ENCODE measurements at regions not wholly inside any gene's neighbourhood (a gene's known extent, or its start where the extent isn't known, plus 50 kb on each side); places are given as distances from the start of the nearest gene placed in this dataset.
A peak's percentile ranks its signal among the peaks of the same experiment; 100 is the strongest.

DNA sequence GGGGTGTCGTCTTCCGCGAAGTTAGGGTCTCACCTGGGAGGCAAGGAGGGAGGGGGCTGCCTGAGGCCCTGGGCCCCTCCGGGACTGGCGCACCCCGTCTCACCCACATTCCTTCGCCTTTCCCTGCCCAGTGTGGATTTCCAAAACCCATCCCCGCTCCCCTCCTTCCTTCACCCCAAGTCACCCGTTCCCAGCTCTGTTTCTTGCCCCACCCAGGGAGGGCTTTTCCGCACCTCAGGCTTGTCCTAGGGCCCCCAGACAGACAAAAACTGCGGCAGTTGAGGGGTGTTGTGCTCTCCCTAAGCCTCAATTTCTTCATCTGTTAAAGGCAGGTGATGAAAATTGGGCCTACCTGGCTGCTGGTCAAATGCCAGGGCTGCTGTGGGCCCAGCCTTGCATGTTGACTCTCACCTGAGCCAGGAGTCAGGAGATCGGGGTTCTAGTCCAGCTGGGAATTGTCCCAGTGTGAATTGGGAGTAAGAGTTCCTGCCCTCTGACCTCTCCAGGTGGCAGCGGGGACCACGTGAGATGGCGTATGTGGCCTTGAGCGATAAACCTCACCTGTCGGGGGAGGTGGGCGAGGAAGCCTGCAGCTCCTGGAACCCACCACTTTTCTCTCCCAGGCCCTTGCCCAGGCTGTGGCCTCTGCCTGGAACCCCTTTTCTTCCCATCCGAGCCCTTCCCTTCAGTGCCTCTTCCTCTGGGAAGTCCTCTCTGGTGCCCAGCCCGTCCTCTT lies 143.4 kb upstream of the IER5L start:
- Histone ChIP-seq H3K4me3 (ENCODE audit: low read depth in 1 of 3, low read length in 3 of 3) (peak overlapping the region in 1 of 3 donors; percentile 34), H3K4me1 (ENCODE audit: control insufficient read depth in 4 of 4, insufficient read depth in 4 of 4, low read length in 3 of 4) (peaks cover 7 to 32% (median 25%) of the 10 kb centered on the region in 4 donors), H3K9me3 (ENCODE audit: control insufficient read depth in 4 of 4, low read length in 3 of 4) (no peaks in the 10 kb centered on the region), H3K36me3 (ENCODE audit: control insufficient read depth in 4 of 4, insufficient read depth in 3 of 4, low read depth in 1 of 4, low read length in 3 of 4) (no peaks in the 10 kb centered on the region), H3K27ac (ENCODE audit: low read depth in 1 of 2, low read length in 2 of 2) (peak overlapping the region; percentile 57 to 77), H3K9ac (ENCODE audit: low read depth in 1 of 2, low read length in 2 of 2) (peak overlapping the region; percentile 3 to 15), H3K27me3 (ENCODE audit: control insufficient read depth in 4 of 4, insufficient read depth in 4 of 4, low read length in 3 of 4) (no peaks in the 10 kb centered on the region)
- no peak for DNase-seq (ENCODE audit: low spot score)
- 75% methylated on average over 20 of the region's 20 CpGs for WGBS
- TF ChIP-seq NR2F2 (IDR thresholded peaks at IDR 0.05) (peak; percentile 50), HNF4G (IDR thresholded peaks at IDR 0.05) (no peak), FOXA2 (IDR thresholded peaks at IDR 0.05) (peak; percentile 32), HNF4A (conservative IDR thresholded peaks at IDR 0.05) (peak; percentile 43 to 62), SP1 (IDR thresholded peaks at IDR 0.05) (no peak), RXRA (IDR thresholded peaks at IDR 0.05) (peak; percentile 30 to 74)

DNA sequence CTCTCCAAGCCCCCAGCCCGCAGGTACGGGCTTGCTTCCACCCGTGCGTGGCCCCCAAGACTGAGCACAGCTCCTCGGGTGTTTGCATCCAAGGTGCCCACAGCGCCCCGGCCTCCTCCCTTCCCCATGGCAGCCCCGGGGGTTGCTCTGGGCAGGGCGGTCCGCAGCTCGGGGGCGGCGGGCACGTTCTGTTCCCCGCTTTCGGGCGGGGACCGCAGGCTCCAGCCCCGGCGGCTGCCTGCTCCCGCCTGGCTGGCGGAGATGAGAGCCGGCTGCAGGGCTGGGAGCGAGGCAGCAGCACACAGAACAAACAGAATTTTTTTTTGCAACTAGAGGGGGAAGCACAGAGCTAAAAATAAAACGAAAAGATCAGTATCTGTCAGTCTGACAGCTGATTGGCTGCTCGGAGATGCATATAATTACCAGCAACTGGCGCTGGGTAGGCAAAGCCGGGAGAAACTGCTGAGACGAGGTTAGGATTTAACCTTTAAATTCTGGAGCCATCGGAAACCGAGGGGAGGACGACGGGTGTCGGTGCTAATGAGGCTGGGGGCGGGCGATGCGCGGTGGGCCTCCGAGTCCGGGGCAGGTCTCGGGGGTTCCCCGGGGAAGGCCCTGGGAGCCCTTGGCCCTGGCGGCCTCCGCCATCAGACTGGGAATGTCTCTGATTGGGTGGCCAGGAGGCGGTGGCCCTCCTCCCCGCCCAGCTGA lies 142.7 kb upstream of the IER5L start:
- Histone ChIP-seq H3K27ac (ENCODE audit: low read depth in 1 of 2, low read length in 2 of 2) (peak overlapping the region; percentile 57 to 77), H3K9ac (ENCODE audit: low read depth in 1 of 2, low read length in 2 of 2) (peak overlapping the region; percentile 3 to 50), H3K27me3 (ENCODE audit: control insufficient read depth in 4 of 4, insufficient read depth in 4 of 4, low read length in 3 of 4) (no peaks in the 10 kb centered on the region), H3K4me1 (ENCODE audit: control insufficient read depth in 4 of 4, insufficient read depth in 4 of 4, low read length in 3 of 4) (peaks cover 7 to 39% (median 27%) of the 10 kb centered on the region in 4 donors), H3K9me3 (ENCODE audit: control insufficient read depth in 4 of 4, low read length in 3 of 4) (no peaks in the 10 kb centered on the region), H3K4me3 (ENCODE audit: low read depth in 1 of 3, low read length in 3 of 3) (peak overlapping the region in 1 of 3 donors; percentile 34), H3K36me3 (ENCODE audit: control insufficient read depth in 4 of 4, insufficient read depth in 3 of 4, low read depth in 1 of 4, low read length in 3 of 4) (no peaks in the 10 kb centered on the region)
- DNase-seq (ENCODE audit: low spot score): no peak
- TF ChIP-seq, protein P1, sequence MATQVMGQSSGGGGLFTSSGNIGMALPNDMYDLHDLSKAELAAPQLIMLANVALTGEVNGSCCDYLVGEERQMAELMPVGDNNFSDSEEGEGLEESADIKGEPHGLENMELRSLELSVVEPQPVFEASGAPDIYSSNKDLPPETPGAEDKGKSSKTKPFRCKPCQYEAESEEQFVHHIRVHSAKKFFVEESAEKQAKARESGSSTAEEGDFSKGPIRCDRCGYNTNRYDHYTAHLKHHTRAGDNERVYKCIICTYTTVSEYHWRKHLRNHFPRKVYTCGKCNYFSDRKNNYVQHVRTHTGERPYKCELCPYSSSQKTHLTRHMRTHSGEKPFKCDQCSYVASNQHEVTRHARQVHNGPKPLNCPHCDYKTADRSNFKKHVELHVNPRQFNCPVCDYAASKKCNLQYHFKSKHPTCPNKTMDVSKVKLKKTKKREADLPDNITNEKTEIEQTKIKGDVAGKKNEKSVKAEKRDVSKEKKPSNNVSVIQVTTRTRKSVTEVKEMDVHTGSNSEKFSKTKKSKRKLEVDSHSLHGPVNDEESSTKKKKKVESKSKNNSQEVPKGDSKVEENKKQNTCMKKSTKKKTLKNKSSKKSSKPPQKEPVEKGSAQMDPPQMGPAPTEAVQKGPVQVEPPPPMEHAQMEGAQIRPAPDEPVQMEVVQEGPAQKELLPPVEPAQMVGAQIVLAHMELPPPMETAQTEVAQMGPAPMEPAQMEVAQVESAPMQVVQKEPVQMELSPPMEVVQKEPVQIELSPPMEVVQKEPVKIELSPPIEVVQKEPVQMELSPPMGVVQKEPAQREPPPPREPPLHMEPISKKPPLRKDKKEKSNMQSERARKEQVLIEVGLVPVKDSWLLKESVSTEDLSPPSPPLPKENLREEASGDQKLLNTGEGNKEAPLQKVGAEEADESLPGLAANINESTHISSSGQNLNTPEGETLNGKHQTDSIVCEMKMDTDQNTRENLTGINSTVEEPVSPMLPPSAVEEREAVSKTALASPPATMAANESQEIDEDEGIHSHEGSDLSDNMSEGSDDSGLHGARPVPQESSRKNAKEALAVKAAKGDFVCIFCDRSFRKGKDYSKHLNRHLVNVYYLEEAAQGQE (IDR thresholded peaks at IDR 0.05): peak; percentile 69
- TF ChIP-seq, protein P2, sequence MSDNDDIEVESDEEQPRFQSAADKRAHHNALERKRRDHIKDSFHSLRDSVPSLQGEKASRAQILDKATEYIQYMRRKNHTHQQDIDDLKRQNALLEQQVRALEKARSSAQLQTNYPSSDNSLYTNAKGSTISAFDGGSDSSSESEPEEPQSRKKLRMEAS (IDR thresholded peaks at IDR 0.05): no peak
- TF ChIP-seq RXRA (IDR thresholded peaks at IDR 0.05): no peak
- TF ChIP-seq FOXA1 (IDR thresholded peaks at IDR 0.05): no peak
- TF ChIP-seq EGR1 (IDR thresholded peaks at IDR 0.05; ENCODE audit: low read depth in 2 of 2): no peak
- TF ChIP-seq HNF4A (conservative IDR thresholded peaks at IDR 0.05): peak in 1 of 2 donors; percentile 3
- TF ChIP-seq FOXA2 (IDR thresholded peaks at IDR 0.05): peak; percentile 8
- peak; percentile 68 for TF ChIP-seq TAF1 (conservative IDR thresholded peaks at IDR 0.05)
- TF ChIP-seq JUND (IDR thresholded peaks at IDR 0.05): no peak
- peak; percentile 58 to 65 for TF ChIP-seq RAD21 (IDR thresholded peaks at IDR 0.05)
- no peak for TF ChIP-seq HNF4G (IDR thresholded peaks at IDR 0.05)
- TF ChIP-seq, protein P3, sequence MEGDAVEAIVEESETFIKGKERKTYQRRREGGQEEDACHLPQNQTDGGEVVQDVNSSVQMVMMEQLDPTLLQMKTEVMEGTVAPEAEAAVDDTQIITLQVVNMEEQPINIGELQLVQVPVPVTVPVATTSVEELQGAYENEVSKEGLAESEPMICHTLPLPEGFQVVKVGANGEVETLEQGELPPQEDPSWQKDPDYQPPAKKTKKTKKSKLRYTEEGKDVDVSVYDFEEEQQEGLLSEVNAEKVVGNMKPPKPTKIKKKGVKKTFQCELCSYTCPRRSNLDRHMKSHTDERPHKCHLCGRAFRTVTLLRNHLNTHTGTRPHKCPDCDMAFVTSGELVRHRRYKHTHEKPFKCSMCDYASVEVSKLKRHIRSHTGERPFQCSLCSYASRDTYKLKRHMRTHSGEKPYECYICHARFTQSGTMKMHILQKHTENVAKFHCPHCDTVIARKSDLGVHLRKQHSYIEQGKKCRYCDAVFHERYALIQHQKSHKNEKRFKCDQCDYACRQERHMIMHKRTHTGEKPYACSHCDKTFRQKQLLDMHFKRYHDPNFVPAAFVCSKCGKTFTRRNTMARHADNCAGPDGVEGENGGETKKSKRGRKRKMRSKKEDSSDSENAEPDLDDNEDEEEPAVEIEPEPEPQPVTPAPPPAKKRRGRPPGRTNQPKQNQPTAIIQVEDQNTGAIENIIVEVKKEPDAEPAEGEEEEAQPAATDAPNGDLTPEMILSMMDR (IDR thresholded peaks at IDR 0.05; ENCODE audit: low read depth, low read length, missing input control): peak; percentile 16
- TF ChIP-seq, protein P4, sequence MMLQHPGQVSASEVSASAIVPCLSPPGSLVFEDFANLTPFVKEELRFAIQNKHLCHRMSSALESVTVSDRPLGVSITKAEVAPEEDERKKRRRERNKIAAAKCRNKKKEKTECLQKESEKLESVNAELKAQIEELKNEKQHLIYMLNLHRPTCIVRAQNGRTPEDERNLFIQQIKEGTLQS (IDR thresholded peaks at IDR 0.05): no peak
- TF ChIP-seq SP1 (IDR thresholded peaks at IDR 0.05): peak; percentile 53
- no peak for TF ChIP-seq GABPA (IDR thresholded peaks at IDR 0.05 in 1 of 2, conservative IDR thresholded peaks at IDR 0.05 in 1 of 2)
- TF ChIP-seq, protein P5, sequence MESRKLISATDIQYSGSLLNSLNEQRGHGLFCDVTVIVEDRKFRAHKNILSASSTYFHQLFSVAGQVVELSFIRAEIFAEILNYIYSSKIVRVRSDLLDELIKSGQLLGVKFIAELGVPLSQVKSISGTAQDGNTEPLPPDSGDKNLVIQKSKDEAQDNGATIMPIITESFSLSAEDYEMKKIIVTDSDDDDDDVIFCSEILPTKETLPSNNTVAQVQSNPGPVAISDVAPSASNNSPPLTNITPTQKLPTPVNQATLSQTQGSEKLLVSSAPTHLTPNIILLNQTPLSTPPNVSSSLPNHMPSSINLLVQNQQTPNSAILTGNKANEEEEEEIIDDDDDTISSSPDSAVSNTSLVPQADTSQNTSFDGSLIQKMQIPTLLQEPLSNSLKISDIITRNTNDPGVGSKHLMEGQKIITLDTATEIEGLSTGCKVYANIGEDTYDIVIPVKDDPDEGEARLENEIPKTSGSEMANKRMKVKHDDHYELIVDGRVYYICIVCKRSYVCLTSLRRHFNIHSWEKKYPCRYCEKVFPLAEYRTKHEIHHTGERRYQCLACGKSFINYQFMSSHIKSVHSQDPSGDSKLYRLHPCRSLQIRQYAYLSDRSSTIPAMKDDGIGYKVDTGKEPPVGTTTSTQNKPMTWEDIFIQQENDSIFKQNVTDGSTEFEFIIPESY (IDR thresholded peaks at IDR 0.05): no peak
- no peak for TF ChIP-seq NR2F2 (IDR thresholded peaks at IDR 0.05)
- TF ChIP-seq YY1 (IDR thresholded peaks at IDR 0.05): no peak
- 25% methylated on average over 46 of the region's 46 CpGs for WGBS
